ENCODE measurements at regions not wholly inside any gene's neighbourhood (a gene's known extent, or its start where the extent isn't known, plus 50 kb on each side); places are given as distances from the start of the nearest gene placed in this dataset.

DNA sequence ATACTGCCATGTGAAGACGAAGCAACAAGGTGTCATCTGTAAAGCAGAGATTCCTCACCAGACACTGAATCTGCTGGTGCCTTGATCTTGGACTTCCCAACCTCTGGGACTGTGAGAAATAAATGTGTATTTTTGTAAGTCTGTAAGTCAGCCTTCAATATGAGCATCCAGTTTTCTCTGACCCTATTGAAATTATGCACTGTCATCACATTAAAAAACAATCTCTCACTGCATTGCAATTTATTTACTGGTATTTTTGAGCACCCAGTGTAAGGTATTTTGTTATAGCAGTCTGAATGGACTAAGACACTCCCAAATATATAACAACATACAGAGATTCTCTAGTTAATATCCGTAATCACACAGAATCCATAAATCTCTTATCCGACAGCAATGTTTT lies 77.5 kb upstream of the CDK6 start:
- TF ChIP-seq, protein P1, sequence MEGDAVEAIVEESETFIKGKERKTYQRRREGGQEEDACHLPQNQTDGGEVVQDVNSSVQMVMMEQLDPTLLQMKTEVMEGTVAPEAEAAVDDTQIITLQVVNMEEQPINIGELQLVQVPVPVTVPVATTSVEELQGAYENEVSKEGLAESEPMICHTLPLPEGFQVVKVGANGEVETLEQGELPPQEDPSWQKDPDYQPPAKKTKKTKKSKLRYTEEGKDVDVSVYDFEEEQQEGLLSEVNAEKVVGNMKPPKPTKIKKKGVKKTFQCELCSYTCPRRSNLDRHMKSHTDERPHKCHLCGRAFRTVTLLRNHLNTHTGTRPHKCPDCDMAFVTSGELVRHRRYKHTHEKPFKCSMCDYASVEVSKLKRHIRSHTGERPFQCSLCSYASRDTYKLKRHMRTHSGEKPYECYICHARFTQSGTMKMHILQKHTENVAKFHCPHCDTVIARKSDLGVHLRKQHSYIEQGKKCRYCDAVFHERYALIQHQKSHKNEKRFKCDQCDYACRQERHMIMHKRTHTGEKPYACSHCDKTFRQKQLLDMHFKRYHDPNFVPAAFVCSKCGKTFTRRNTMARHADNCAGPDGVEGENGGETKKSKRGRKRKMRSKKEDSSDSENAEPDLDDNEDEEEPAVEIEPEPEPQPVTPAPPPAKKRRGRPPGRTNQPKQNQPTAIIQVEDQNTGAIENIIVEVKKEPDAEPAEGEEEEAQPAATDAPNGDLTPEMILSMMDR (IDR thresholded peaks at IDR 0.05; ENCODE audit: low read depth, low read length, missing input control): no peak
- TF ChIP-seq REST (IDR thresholded peaks at IDR 0.05): no peak
- TF ChIP-seq JUND (IDR thresholded peaks at IDR 0.05): no peak
- TF ChIP-seq MAX (IDR thresholded peaks at IDR 0.05): no peak
- TF ChIP-seq YY1 (IDR thresholded peaks at IDR 0.05): no peak
- TF ChIP-seq, protein P2, sequence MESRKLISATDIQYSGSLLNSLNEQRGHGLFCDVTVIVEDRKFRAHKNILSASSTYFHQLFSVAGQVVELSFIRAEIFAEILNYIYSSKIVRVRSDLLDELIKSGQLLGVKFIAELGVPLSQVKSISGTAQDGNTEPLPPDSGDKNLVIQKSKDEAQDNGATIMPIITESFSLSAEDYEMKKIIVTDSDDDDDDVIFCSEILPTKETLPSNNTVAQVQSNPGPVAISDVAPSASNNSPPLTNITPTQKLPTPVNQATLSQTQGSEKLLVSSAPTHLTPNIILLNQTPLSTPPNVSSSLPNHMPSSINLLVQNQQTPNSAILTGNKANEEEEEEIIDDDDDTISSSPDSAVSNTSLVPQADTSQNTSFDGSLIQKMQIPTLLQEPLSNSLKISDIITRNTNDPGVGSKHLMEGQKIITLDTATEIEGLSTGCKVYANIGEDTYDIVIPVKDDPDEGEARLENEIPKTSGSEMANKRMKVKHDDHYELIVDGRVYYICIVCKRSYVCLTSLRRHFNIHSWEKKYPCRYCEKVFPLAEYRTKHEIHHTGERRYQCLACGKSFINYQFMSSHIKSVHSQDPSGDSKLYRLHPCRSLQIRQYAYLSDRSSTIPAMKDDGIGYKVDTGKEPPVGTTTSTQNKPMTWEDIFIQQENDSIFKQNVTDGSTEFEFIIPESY (IDR thresholded peaks at IDR 0.05): no peak
- no peak for TF ChIP-seq TAF1 (conservative IDR thresholded peaks at IDR 0.05)
- no peak for TF ChIP-seq ATF3 (IDR thresholded peaks at IDR 0.05)
- no peak for TF ChIP-seq RAD21 (IDR thresholded peaks at IDR 0.05)
- TF ChIP-seq EGR1 (IDR thresholded peaks at IDR 0.05; ENCODE audit: low read depth in 2 of 2): no peak
- TF ChIP-seq SP1 (IDR thresholded peaks at IDR 0.05): no peak
- no peak for TF ChIP-seq GABPA (IDR thresholded peaks at IDR 0.05 in 1 of 2, conservative IDR thresholded peaks at IDR 0.05 in 1 of 2)
- TF ChIP-seq RXRA (IDR thresholded peaks at IDR 0.05): no peak
- TF ChIP-seq NR2F2 (IDR thresholded peaks at IDR 0.05): no peak

Measured in liver (tissue), 3 donors.